GM12865 (cell line): ENCODE measurements at regions not wholly inside any gene's neighbourhood (a gene's known extent, or its start where the extent isn't known, plus 50 kb on each side); places are given as distances from the start of the nearest gene placed in this dataset.
A peak's percentile ranks its signal among the peaks of the same experiment; 100 is the strongest.

Source experiments
- DNase-seq: peaks from one replicate; pipeline ENCODE4 v3.0.0; 2010; ENCODE audit warnings: low read depth
- H3K4me3 ChIP-seq: 2 replicates; pipeline ENCODE4 v1.5.1; 2011; ENCODE audit warnings: mild to moderate bottlenecking, low read depth, low read length, control low read depth
- CTCF ChIP-seq: IDR thresholded peaks from 2 replicates; pipeline ENCODE4 v1.5.1; 2011; ENCODE audit warnings: low read length, control low read depth, low read depth, inconsistent platforms; ENCODE audit not compliant: insufficient read depth; ENCODE audit errors: missing control alignments

- no peak overlapping the region for H3K4me3 ChIP-seq
- TF ChIP-seq CTCF, result no peak
- no peak for DNase-seq
Measured at GRCh38 chr2:53432936-53433335, 334.7 kb upstream of the CHAC2 start.

- no peak for TF ChIP-seq CTCF
- H3K4me3 ChIP-seq, result no peak overlapping the region
- no peak for DNase-seq
Measured at GRCh38 chr2:53429901-53430300, 337.7 kb upstream of the CHAC2 start.

GRCh38 chr2:53424902-53425301 is 342.7 kb upstream of the CHAC2 start:
- DNase-seq, result peak; percentile 45
- H3K4me3 ChIP-seq, result no peak overlapping the region
- no peak for TF ChIP-seq CTCF

GRCh38 chr2:53423465-53423864 is 344.1 kb upstream of the CHAC2 start:
- H3K4me3 ChIP-seq, result no peak overlapping the region
- no peak for DNase-seq
- no peak for TF ChIP-seq CTCF

- peak; percentile 67 for DNase-seq
- TF ChIP-seq CTCF, result peak; percentile 64
Measured at GRCh38 chr2:53422979-53423378, 344.6 kb upstream of the CHAC2 start.

GRCh38 chr2:53417385-53417784 is 350.2 kb upstream of the CHAC2 start:
- DNase-seq, result no peak
- TF ChIP-seq CTCF, result no peak

More at GRCh38 chr2:53422979-53423378, 344.6 kb upstream of the CHAC2 start:
- no peak overlapping the region for H3K4me3 ChIP-seq

GRCh38 chr2:53407363-53408080 is 360.1 kb upstream of the CHAC2 start:
- H3K4me3 ChIP-seq, result no peak overlapping the region
- TF ChIP-seq CTCF, result no peak
- no peak for DNase-seq

More at GRCh38 chr2:53417385-53417784, 350.2 kb upstream of the CHAC2 start:
- no peak overlapping the region for H3K4me3 ChIP-seq
